ENCODE measurements at regions not wholly inside any gene's neighbourhood (a gene's known extent, or its start where the extent isn't known, plus 50 kb on each side); places are given as distances from the start of the nearest gene placed in this dataset.

DNA sequence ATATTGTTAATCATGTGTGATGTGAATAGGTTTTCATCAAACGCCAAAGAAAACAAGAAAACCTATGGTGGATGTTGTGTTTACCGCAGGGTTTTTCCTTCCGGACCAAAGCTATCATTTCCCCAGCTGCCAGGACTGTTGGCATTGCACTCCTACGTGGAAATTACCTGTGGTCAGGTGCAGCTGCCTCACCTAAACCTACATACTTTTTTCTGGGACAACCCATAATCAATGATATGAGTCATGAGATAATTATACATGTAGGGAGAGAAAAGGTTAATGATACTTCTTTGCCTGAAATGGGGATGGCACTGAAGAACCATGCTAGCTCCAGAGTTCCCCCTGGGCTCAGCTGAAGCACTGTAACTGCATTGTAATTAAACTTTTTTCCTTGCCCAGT lies 223.6 kb upstream of the SEMA3E start:
- H3K27ac ChIP-seq = no peak overlapping the region
- H3K9me3 ChIP-seq = no peaks in the 10 kb centered on the region
- H3K36me3 ChIP-seq = no peaks in the 10 kb centered on the region
- DNase-seq = no peak
- intact Hi-C loops (cut with DNase I; ENCODE audit: low total_unique reads) = no loop called here
- no peak overlapping the region for H3K4me3 ChIP-seq
- no peaks in the 10 kb centered on the region for H3K4me1 ChIP-seq
- WGBS, 5 donors = 75 to 89% (median 83%) methylated on average over 4 of the region's 4 CpGs
- TF ChIP-seq CTCF (IDR thresholded peaks at IDR 0.05) (no peak), POLR2AphosphoS5 (IDR thresholded peaks at IDR 0.05) (no peak), EP300 (IDR thresholded peaks at IDR 0.05) (no peak), POLR2A (IDR thresholded peaks at IDR 0.05) (no peak)
- no peaks in the 10 kb centered on the region for H3K27me3 ChIP-seq

- TF ChIP-seq POLR2AphosphoS5 (IDR thresholded peaks at IDR 0.05) (no peak), EP300 (IDR thresholded peaks at IDR 0.05) (no peak), CTCF (IDR thresholded peaks at IDR 0.05) (no peak), POLR2A (IDR thresholded peaks at IDR 0.05) (no peak)
- DNase-seq = no peak
- Histone ChIP-seq H3K4me3 (no peak overlapping the region), H3K27me3 (no peaks in the 10 kb centered on the region), H3K9me3 (no peaks in the 10 kb centered on the region), H3K4me1 (no peaks in the 10 kb centered on the region), H3K27ac (no peak overlapping the region), H3K36me3 (no peaks in the 10 kb centered on the region)
- intact Hi-C loops (cut with DNase I; ENCODE audit: low total_unique reads) = no loop called here
- 23 to 51% (median 46%) methylated on average over 1 of the region's 1 CpG for WGBS, 5 donors
Measured at GRCh38 chr7:83870515-83870914, 221.6 kb upstream of the SEMA3E start.

DNA sequence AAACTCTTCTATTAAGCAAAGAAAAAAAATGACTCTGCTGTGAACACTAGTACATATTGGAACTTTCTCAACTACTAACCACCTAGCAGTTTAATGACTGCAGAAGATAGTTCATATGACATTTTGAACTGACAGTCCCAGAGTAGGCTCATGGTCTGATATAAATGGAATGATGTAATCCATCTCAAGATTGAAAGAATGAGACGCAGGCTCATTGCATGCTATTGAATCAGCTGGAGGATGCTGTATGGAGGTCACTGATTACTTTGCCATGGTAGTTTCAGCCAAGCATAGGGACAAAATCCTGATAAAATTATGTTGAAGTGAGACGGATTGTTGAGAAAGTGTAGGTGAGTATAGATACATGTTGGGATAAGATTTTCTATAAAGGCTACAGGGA lies 217.6 kb upstream of the SEMA3E start:
- WGBS, 5 donors = 77 to 86% (median 82%) methylated on average over 2 of the region's 2 CpGs
- intact Hi-C loops (cut with DNase I; ENCODE audit: low total_unique reads) = no loop called here

DNA sequence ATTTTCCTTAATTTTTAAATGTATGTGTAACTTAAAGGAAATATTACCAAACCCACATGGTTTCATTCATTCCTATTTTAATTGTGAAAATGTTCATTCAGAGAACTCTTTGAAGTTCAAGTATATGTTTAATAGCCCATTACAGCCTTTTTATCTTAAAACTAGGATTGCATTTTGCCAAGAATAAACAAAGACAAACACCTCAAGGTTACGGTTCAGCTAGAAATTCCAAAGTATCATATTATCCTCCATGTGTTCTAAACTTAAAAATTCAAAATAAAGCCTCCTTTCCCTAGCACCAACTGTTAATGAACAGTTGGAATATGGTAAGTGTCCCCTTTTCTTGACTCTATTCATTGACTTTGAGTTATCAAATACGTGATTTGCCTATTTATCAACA lies 215.6 kb upstream of the SEMA3E start:
- Histone ChIP-seq H3K27me3 (no peaks in the 10 kb centered on the region), H3K36me3 (no peaks in the 10 kb centered on the region), H3K9me3 (no peaks in the 10 kb centered on the region), H3K4me1 (no peaks in the 10 kb centered on the region), H3K4me3 (no peak overlapping the region), H3K27ac (no peak overlapping the region)
- no peak for DNase-seq
- intact Hi-C loops (cut with DNase I; ENCODE audit: low total_unique reads) = no loop called here
- WGBS, 5 donors = 63 to 77% (median 66%) methylated on average over 2 of the region's 2 CpGs
- TF ChIP-seq EP300 (IDR thresholded peaks at IDR 0.05) (no peak), POLR2A (IDR thresholded peaks at IDR 0.05) (no peak), POLR2AphosphoS5 (IDR thresholded peaks at IDR 0.05) (no peak), CTCF (IDR thresholded peaks at IDR 0.05) (no peak)

More for the DNA sequence above, 217.6 kb upstream of the SEMA3E start:
- H3K4me3 ChIP-seq = no peak overlapping the region
- no peak overlapping the region for H3K27ac ChIP-seq
- TF ChIP-seq EP300 (IDR thresholded peaks at IDR 0.05) = no peak
- TF ChIP-seq POLR2AphosphoS5 (IDR thresholded peaks at IDR 0.05) = no peak
- TF ChIP-seq CTCF (IDR thresholded peaks at IDR 0.05) = no peak
- no peak for TF ChIP-seq POLR2A (IDR thresholded peaks at IDR 0.05)
- no peaks in the 10 kb centered on the region for H3K4me1 ChIP-seq
- no peaks in the 10 kb centered on the region for H3K27me3 ChIP-seq
- no peak for DNase-seq
- H3K9me3 ChIP-seq = no peaks in the 10 kb centered on the region
- H3K36me3 ChIP-seq = no peaks in the 10 kb centered on the region

Data from stomach (tissue), 8 donors.